Body of pancreas (tissue), 4 donors: ENCODE measurements at regions not wholly inside any gene's neighbourhood (a gene's known extent, or its start where the extent isn't known, plus 50 kb on each side); places are given as distances from the start of the nearest gene placed in this dataset.

Experiments
- CTCF ChIP-seq, 7 experiments: fragments of 450-650 bp in 4 of 7; fragments of 200-600 bp in 3 of 7; sonication (generic) in 3 of 7; IDR thresholded peaks; one replicate each; pipeline ENCODE4 v1.5.1; 2016 to 2019; ENCODE audit warnings: antibody characterized with exemption in 7 of 7
- POLR2A ChIP-seq, 3 donors: fragments of 450-650 bp; IDR thresholded peaks; one replicate each; pipeline ENCODE4 v1.6.1; 2016; ENCODE audit warnings: antibody characterized with exemption in 3 of 3, mild to moderate bottlenecking in 2 of 3

GRCh38 chr5:126143622-126144021 is 279.6 kb upstream of the GRAMD2B start:
- no peak for TF ChIP-seq POLR2A (IDR thresholded peaks at IDR 0.05)
- no peak for TF ChIP-seq CTCF (IDR thresholded peaks at IDR 0.05)
